A549 (cell line): ENCODE measurements at regions not wholly inside any gene's neighbourhood (a gene's known extent, or its start where the extent isn't known, plus 50 kb on each side); places are given as distances from the start of the nearest gene placed in this dataset.
"Not testable (repeated sequence)": the region's sequence is repeated elsewhere in the genome, so short reads cannot be mapped to it uniquely, and the experiment has no call there.

Experiments used
- ATAC-seq, 2 experiments: fragments of 200-7000 bp in 1 of 2; fragments of >200 bp in 1 of 2; cut with Nextera tagmentation in 1 of 2; cut with Tn5 transposase in 1 of 2; 3 replicates each; pipeline versions ENCODE4 v1.8.0 to v1.9.1; 2018 to 2020; ENCODE audit warnings: mild to moderate bottlenecking in 1 of 2, moderate library complexity in 1 of 2
- CTCF ChIA-PET: fragments of 300-600 bp; sonication (Branson Sonifier 250); formaldehyde crosslinking; extraction: SDS; loops from one replicate; lab custom pipeline; 2021; ENCODE audit warnings: antibody characterized with exemption, inconsistent platforms; lab: Yijun Ruan, JAX
- POLR2A ChIA-PET: fragments of 350-600 bp; formaldehyde crosslinking; extraction: SDS; loops from one replicate; lab custom pipeline; 2021; ENCODE audit warnings: antibody characterized with exemption, inconsistent platforms; lab: Yijun Ruan, JAX
- DNase-seq, 2 experiments: peaks; one replicate each; pipeline versions ENCODE4 v3.0.0 to v3.0.0-alpha.2; 2011 to 2016; ENCODE audit warnings: low read depth in 1 of 2, low spot score in 1 of 2
- FAIRE-seq: peaks from 2 replicates; lab custom pipeline; 2011; peaks lifted over from hg19 to GRCh38; lab: Jason Lieb, UNC
- H3K27ac ChIP-seq, 2 experiments: fragments of >200 bp; sonication (Bioruptor Twin); formaldehyde crosslinking; 3 replicates each; pipeline ENCODE4 v1.5.1; 2016 to 2017
- H3K4me1 ChIP-seq: fragments of >200 bp; sonication (Bioruptor Twin); formaldehyde crosslinking; 3 replicates; pipeline ENCODE4 v1.6.1; 2016
- H3K4me2 ChIP-seq: fragments of >200 bp; sonication (Bioruptor Twin); formaldehyde crosslinking; 3 replicates; pipeline ENCODE4 v1.6.1; 2016
- H3K4me3 ChIP-seq: fragments of >200 bp; sonication (Bioruptor Twin); formaldehyde crosslinking; 3 replicates; pipeline ENCODE4 v1.5.1; 2016
- H3K9me3 ChIP-seq: fragments of >200 bp; sonication (Bioruptor Twin); formaldehyde crosslinking; 3 replicates; pipeline ENCODE4 v1.6.1; 2016
- BHLHE40 ChIP-seq: IDR thresholded peaks from 2 replicates; pipeline ENCODE4 v1.6.1; 2012; ENCODE audit warnings: low read depth, low read length, inconsistent platforms
- CBX2 ChIP-seq: fragments of 200-600 bp; sonication (generic); IDR thresholded peaks from 2 replicates; pipeline ENCODE4 v1.6.1; 2016; ENCODE audit warnings: low read depth, mild to moderate bottlenecking, borderline replicate concordance
- EHMT2 ChIP-seq: fragments of 200-600 bp; sonication (generic); IDR thresholded peaks from 2 replicates; pipeline ENCODE4 v1.6.1; 2016; ENCODE audit warnings: antibody characterized with exemption, low read depth, mild to moderate bottlenecking, moderate library complexity
- HOXB13 ChIP-seq: fragments of 250-450 bp; sonication (Bioruptor Pico); IDR thresholded peaks from 2 replicates; pipeline ENCODE4 v1.5.0; 2020; ENCODE audit warnings: low read depth, mild to moderate bottlenecking, moderate library complexity
- JUN ChIP-seq, 2 experiments: fragments of >200 bp; sonication (Bioruptor Twin); formaldehyde crosslinking; IDR thresholded peaks; 2 replicates in 1 of 2; 3 replicates in 1 of 2; pipeline ENCODE4 v1.6.1; 2016 to 2017
- JUNB ChIP-seq: fragments of >200 bp; sonication (Bioruptor Twin); formaldehyde crosslinking; IDR thresholded peaks from 2 replicates; pipeline ENCODE4 v1.6.1; 2016
- KDM1A ChIP-seq: fragments of 200-600 bp; sonication (generic); IDR thresholded peaks from 2 replicates; pipeline ENCODE4 v1.6.1; 2016; ENCODE audit warnings: low read depth, mild to moderate bottlenecking
- KDM5A ChIP-seq: fragments of 200-600 bp; sonication (generic); IDR thresholded peaks from 2 replicates; pipeline ENCODE4 v1.6.1; 2016; ENCODE audit warnings: antibody characterized with exemption, mild to moderate bottlenecking
- MAFK ChIP-seq: fragments of 450-650 bp; IDR thresholded peaks from 2 replicates; pipeline ENCODE4 v1.6.1; 2014; ENCODE audit not compliant: partially characterized antibody
- RCOR1 ChIP-seq: fragments of 150-350 bp; IDR thresholded peaks from 2 replicates; pipeline ENCODE4 v1.6.1; 2014; ENCODE audit warnings: antibody characterized with exemption, low read length, low read depth
- RFX5 ChIP-seq: fragments of 450-650 bp; IDR thresholded peaks from 2 replicates; pipeline ENCODE4 v1.7.1; 2014; ENCODE audit warnings: antibody characterized with exemption, mild to moderate bottlenecking, moderate library complexity
- RNF2 ChIP-seq: fragments of 200-600 bp; sonication (generic); IDR thresholded peaks from 2 replicates; pipeline ENCODE4 v1.6.1; 2016; ENCODE audit warnings: low read depth, mild to moderate bottlenecking, antibody characterized with exemption, moderate library complexity, borderline replicate concordance
- SMC3 ChIP-seq: fragments of >200 bp; sonication (Bioruptor Twin); formaldehyde crosslinking; IDR thresholded peaks from 3 replicates; pipeline ENCODE4 v1.6.1; 2018; ENCODE audit warnings: inconsistent platforms
- TP53 ChIP-seq: fragments of 250-450 bp; sonication (Bioruptor Pico); IDR thresholded peaks from 2 replicates; pipeline ENCODE4 v1.5.0; 2021; ENCODE audit warnings: mild to moderate bottlenecking, moderate library complexity
- ZNF302 ChIP-seq: fragments of 250-450 bp; sonication (Bioruptor Pico); IDR thresholded peaks from 2 replicates; pipeline ENCODE4 v1.9.0; 2021; ENCODE audit warnings: inconsistent platforms, mild to moderate bottlenecking, moderate library complexity
- WGBS: methylation state at CpG from one replicate; pipeline ENCODE4 v1.1.6; 2017; ENCODE audit errors: missing lambda C conversion rate; 5-methylcytosine and 5-hydroxymethylcytosine counted together
- TF ChIP-seq, protein P1 (sequence below): fragments of 450-650 bp; IDR thresholded peaks from 2 replicates; pipeline ENCODE4 v1.6.1; 2014; ENCODE audit warnings: antibody characterized with exemption
- TF ChIP-seq, protein P2 (sequence below): IDR thresholded peaks from 2 replicates; pipeline ENCODE4 v1.6.1; 2012
- TF ChIP-seq, protein P3 (sequence below): fragments of 200-600 bp; sonication (generic); IDR thresholded peaks from 2 replicates; pipeline ENCODE4 v1.6.1; 2016; ENCODE audit warnings: antibody characterized with exemption, mild to moderate bottlenecking, moderate library complexity

DNA sequence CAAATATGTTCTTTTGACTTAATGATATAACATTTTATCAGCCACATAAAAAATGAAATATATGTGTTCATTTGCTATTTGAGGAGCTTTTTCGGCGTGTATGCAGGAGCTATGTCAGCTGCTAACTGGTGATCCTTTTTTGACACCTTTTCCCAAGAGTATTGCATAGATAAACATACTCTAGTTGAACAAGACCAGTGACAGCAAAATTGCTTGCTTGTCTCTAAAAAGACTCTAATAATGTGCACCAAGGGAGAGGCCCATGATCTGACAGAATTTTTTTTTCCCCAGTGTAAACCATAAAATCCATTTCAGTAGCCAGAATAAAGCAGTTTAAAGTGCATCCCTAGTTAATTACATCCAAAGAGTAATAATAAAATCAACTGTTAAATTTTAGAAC lies 103.6 kb upstream of the BARHL2 start:
- TF ChIP-seq EHMT2 (no peak), JUN (IDR thresholded peaks at IDR 0.05) (no peak), CBX2 (no peak), RFX5 (no peak), RCOR1 (no peak), ZNF302 (no peak), JUNB (no peak), MAFK (no peak), SMC3 (no peak), HOXB13 (CRISPR knock-in tag) (no peak), RNF2 (no peak), KDM5A (no peak), BHLHE40 (no peak), KDM1A (no peak), TP53 (CRISPR knock-in tag) (no peak)
- TF ChIP-seq, protein P1, sequence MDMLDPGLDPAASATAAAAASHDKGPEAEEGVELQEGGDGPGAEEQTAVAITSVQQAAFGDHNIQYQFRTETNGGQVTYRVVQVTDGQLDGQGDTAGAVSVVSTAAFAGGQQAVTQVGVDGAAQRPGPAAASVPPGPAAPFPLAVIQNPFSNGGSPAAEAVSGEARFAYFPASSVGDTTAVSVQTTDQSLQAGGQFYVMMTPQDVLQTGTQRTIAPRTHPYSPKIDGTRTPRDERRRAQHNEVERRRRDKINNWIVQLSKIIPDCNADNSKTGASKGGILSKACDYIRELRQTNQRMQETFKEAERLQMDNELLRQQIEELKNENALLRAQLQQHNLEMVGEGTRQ, result no peak
- H3K9me3 ChIP-seq, result no peaks in the 10 kb centered on the region
- WGBS, result 79% methylated on average over 2 of the region's 2 CpGs
- ChIA-PET CTCF (no interaction called here), POLR2A (no interaction called here)
- H3K4me3 ChIP-seq, result no peak overlapping the region
- DNase-seq, result no peak
- FAIRE-seq, result no peak
- no peaks in the 10 kb centered on the region for H3K4me1 ChIP-seq
- no peak overlapping the region for H3K4me2 ChIP-seq
- H3K27ac ChIP-seq, result no peak overlapping the region
- ATAC-seq, result no peak

DNA sequence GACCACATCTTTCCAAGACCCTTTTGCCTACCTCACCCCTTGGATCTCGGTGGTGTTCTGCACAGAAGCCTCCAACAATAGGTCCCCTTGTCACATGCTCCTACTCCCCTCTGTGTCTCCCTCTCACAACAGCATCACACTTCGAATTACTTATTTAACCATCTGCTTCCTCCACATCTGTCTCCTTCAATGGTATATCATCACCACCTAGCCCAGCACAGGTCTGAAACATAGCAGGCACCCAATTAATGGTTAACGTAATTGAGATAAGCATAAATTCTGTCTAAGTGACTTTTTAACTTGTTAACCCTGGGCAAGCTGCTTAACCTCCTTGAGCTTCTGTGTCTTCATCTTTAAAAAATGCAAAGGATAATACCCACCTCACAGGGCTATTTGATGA lies 100.3 kb upstream of the BARHL2 start:
- POLR2A ChIA-PET, result no interaction called here
- CTCF ChIA-PET, result no interaction called here
- DNase-seq (no peak), ATAC-seq (no peak), FAIRE-seq (no peak)
- no peaks in the 10 kb centered on the region for H3K4me1 ChIP-seq
- H3K4me2 ChIP-seq, result no peak overlapping the region
- no peak overlapping the region for H3K4me3 ChIP-seq
- TF ChIP-seq, protein P2, sequence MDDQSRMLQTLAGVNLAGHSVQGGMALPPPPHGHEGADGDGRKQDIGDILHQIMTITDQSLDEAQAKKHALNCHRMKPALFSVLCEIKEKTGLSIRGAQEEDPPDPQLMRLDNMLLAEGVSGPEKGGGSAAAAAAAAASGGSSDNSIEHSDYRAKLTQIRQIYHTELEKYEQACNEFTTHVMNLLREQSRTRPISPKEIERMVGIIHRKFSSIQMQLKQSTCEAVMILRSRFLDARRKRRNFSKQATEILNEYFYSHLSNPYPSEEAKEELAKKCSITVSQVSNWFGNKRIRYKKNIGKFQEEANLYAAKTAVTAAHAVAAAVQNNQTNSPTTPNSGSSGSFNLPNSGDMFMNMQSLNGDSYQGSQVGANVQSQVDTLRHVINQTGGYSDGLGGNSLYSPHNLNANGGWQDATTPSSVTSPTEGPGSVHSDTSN, result no peak
- TF ChIP-seq, protein P3, sequence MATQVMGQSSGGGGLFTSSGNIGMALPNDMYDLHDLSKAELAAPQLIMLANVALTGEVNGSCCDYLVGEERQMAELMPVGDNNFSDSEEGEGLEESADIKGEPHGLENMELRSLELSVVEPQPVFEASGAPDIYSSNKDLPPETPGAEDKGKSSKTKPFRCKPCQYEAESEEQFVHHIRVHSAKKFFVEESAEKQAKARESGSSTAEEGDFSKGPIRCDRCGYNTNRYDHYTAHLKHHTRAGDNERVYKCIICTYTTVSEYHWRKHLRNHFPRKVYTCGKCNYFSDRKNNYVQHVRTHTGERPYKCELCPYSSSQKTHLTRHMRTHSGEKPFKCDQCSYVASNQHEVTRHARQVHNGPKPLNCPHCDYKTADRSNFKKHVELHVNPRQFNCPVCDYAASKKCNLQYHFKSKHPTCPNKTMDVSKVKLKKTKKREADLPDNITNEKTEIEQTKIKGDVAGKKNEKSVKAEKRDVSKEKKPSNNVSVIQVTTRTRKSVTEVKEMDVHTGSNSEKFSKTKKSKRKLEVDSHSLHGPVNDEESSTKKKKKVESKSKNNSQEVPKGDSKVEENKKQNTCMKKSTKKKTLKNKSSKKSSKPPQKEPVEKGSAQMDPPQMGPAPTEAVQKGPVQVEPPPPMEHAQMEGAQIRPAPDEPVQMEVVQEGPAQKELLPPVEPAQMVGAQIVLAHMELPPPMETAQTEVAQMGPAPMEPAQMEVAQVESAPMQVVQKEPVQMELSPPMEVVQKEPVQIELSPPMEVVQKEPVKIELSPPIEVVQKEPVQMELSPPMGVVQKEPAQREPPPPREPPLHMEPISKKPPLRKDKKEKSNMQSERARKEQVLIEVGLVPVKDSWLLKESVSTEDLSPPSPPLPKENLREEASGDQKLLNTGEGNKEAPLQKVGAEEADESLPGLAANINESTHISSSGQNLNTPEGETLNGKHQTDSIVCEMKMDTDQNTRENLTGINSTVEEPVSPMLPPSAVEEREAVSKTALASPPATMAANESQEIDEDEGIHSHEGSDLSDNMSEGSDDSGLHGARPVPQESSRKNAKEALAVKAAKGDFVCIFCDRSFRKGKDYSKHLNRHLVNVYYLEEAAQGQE, result no peak
- no peak overlapping the region for H3K27ac ChIP-seq
- WGBS, result 21% methylated on average over 3 of the region's 3 CpGs
- H3K9me3 ChIP-seq, result no peaks in the 10 kb centered on the region

DNA sequence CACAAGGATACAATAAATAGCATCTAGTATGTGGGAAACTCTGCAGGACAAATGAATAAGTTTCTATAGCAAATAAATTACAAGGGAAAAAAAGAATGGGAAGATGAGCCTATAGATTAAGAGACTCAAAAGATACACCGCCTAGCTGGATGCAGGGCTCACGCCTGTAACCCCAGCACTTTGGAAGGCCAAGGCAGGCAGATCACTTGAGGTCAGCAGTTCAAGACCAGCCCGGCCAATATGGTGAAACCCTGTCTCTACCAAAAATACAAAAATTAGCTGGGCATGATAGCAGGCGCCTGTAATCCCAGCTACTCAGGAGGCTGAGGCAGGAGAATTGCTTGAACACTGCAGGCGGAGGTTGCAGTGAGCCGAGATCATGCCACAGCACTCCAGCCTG lies 95.1 kb upstream of the BARHL2 start:
- H3K4me3 ChIP-seq, H3K4me2 ChIP-seq, H3K27ac ChIP-seq, FAIRE-seq, H3K9me3 ChIP-seq, ATAC-seq, DNase-seq, CTCF ChIA-PET, POLR2A ChIA-PET, H3K4me1 ChIP-seq: not testable (repeated sequence)
- 63% methylated on average over 6 of the region's 6 CpGs for WGBS

DNA sequence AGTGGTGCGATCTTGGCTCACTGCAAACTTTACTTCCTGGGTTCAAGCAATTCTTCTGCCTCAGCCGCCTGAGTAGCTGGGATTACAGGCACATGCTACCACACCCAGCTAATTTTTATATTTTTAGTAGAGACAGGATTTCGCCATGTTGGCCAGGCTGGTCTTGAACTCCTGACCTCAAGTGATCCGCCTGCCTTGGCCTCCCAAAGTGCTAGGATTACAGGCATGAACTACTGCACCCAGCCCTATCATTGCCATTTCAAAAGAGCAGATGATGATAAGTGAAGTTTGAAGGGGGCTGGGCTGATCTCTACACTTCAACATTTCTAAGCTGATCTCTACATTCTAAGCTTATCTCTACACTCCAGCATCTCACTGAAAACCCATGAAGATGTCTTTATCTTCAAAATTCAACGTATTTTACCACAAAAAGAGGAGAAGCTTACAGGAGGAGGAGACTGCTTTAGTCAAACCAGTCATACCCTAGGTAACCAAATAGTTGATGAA lies 94.4 kb upstream of the BARHL2 start:
- H3K4me3 ChIP-seq, ATAC-seq, DNase-seq, H3K9me3 ChIP-seq, H3K4me1 ChIP-seq, H3K27ac ChIP-seq, POLR2A ChIA-PET, H3K4me2 ChIP-seq, FAIRE-seq: not testable (repeated sequence)
- WGBS, result 45% methylated on average over 5 of the region's 5 CpGs
- CTCF ChIA-PET, result interaction anchor here (1.5 to 1.8 kb wide), 2 partner anchors 28 to 41 kb away, joined by 5 read pairs; no protein-coding TSS in a partner anchor
